Effector CD8-positive, alpha-beta T cell (primary cell): ENCODE measurements at regions not wholly inside any gene's neighbourhood (a gene's known extent, or its start where the extent isn't known, plus 50 kb on each side); places are given as distances from the start of the nearest gene placed in this dataset.

Source experiments
- DNase-seq: peaks from one replicate; lab custom pipeline; 2025; lab: John Stamatoyannopoulos, UW

- DNase-seq: no peak
Measured at GRCh38 chr5:174235221-174236011, 189.9 kb downstream of the NSG2 start.

- no peak for DNase-seq
Measured at GRCh38 chr5:174236070-174236469, 190.6 kb downstream of the NSG2 start.

GRCh38 chr5:174239718-174240117, 194.2 kb downstream of the NSG2 start:
- no peak for DNase-seq

GRCh38 chr5:174242573-174242972, 197.1 kb downstream of the NSG2 start:
- DNase-seq: no peak

- no peak for DNase-seq
Measured at GRCh38 chr5:174243904-174244303, 198.4 kb downstream of the NSG2 start.

- no peak for DNase-seq
Measured at GRCh38 chr5:174245516-174246075, 200.1 kb downstream of the NSG2 start.

GRCh38 chr5:174246743-174247142, 201.2 kb downstream of the NSG2 start:
- no peak for DNase-seq

- DNase-seq: no peak
Measured at GRCh38 chr5:174247301-174247700, 201.8 kb downstream of the NSG2 start.

- no peak for DNase-seq
Measured at GRCh38 chr5:174251305-174252000, 205.9 kb downstream of the NSG2 start.

- no peak for DNase-seq
Measured at GRCh38 chr5:174252121-174252520, 206.6 kb downstream of the NSG2 start.

- DNase-seq: no peak
Measured at GRCh38 chr5:174259696-174260420, 214.4 kb downstream of the NSG2 start.

GRCh38 chr5:174271316-174271715, 225.8 kb downstream of the NSG2 start:
- DNase-seq: no peak

GRCh38 chr5:174272671-174273070, 227.2 kb downstream of the NSG2 start:
- DNase-seq: no peak

- no peak for DNase-seq
Measured at GRCh38 chr5:174273325-174273724, 227.8 kb downstream of the NSG2 start.

- DNase-seq: no peak
Measured at GRCh38 chr5:174275959-174276358, 230.5 kb downstream of the NSG2 start.

GRCh38 chr5:174281089-174281760, 235.7 kb downstream of the NSG2 start:
- no peak for DNase-seq

- no peak for DNase-seq
Measured at GRCh38 chr5:174281855-174282254, 236.3 kb downstream of the NSG2 start.

- no peak for DNase-seq
Measured at GRCh38 chr5:174282391-174282790, 236.9 kb downstream of the NSG2 start.

- no peak for DNase-seq
Measured at GRCh38 chr5:174283211-174284005, 237.9 kb downstream of the NSG2 start.

GRCh38 chr5:174284873-174285272, 239.4 kb downstream of the NSG2 start:
- no peak for DNase-seq

- DNase-seq: no peak
Measured at GRCh38 chr5:174287761-174288160, 242.3 kb downstream of the NSG2 start.
